PC-3 (cell line): ENCODE measurements at regions not wholly inside any gene's neighbourhood (a gene's known extent, or its start where the extent isn't known, plus 50 kb on each side); places are given as distances from the start of the nearest gene placed in this dataset.

Experiments
- CTCF ChIP-seq: fragments of 300-600 bp; sonication (generic); conservative IDR thresholded peaks from 2 replicates; pipeline ENCODE4 v1.5.1; 2017; ENCODE audit warnings: antibody characterized with exemption, low read depth, mild to moderate bottlenecking, low read length
- EZH2 ChIP-seq: fragments of 300-600 bp; sonication (generic); IDR thresholded peaks from one replicate; pipeline ENCODE4 v1.6.1; 2017; ENCODE audit warnings: antibody characterized with exemption, mild to moderate bottlenecking, low read length; ENCODE audit not compliant: unreplicated experiment

- TF ChIP-seq CTCF (no peak), EZH2 (no peak)
These were observed 647.8 kb upstream of the CCDC54 start for GRCh38 chr3:106729481-106729880.
